Cerebellar cortex (tissue), 1 donor: ENCODE measurements at regions not wholly inside any gene's neighbourhood (a gene's known extent, or its start where the extent isn't known, plus 50 kb on each side); places are given as distances from the start of the nearest gene placed in this dataset.
"Not testable (repeated sequence)": the region's sequence is repeated elsewhere in the genome, so short reads cannot be mapped to it uniquely, and the experiment has no call there.

Experiments used
- DNase-seq: peaks from one replicate; pipeline ENCODE4 v3.0.0-alpha.2; 2015; ENCODE audit warnings: low spot score

- DNase-seq = not testable (repeated sequence)
Measured at GRCh38 chr15:22134941-22135566, 54.7 kb downstream of the OR4M2 start.

- not testable (repeated sequence) for DNase-seq
Measured at GRCh38 chr15:22137572-22137971, 57.2 kb downstream of the OR4M2 start.

GRCh38 chr15:22141106-22141505 is 60.8 kb downstream of the OR4M2 start:
- not testable (repeated sequence) for DNase-seq

GRCh38 chr15:22148109-22148508 is 67.8 kb downstream of the OR4M2 start:
- not testable (repeated sequence) for DNase-seq

DNA sequence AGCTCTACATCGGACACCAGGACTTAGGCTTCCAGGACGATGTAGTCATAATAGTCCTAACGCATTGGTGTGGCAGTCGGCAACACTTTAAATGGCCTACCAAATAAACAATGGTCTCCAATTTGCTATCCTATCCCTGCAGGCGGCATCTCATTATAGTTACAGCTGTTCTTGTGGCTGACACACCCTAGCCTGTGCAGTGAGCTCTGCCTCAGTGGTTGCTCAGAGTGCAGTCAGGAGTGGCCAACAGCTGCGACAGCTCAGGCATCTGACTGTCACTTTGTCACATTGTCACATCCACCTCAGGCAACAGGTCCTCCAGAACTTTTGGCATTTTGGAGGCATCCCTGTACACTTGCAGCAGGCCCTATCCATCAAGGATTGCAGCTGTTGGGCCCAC is 77.9 kb downstream of the OR4M2 start:
- not testable (repeated sequence) for DNase-seq

DNA sequence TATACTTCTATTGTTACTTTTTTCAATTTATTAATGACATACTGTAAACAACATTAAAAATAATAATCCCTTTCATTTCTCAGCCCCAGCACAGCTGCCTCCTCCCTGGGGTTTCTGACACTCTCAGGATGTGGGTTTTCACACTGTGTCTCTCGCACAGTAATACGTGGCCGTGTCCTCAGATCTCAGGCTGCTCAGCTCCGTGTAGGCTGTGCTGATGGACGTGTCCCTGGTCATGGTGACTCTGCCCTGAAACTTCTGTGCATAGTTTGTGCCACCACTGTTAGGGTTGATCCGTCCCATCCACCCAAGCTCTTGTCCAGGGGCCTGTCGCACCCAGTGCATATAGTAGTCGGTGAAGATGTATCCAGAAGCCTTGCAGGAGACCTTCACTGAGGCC is 80.0 kb downstream of the OR4M2 start:
- not testable (repeated sequence) for DNase-seq

- DNase-seq = not testable (repeated sequence)
Measured at GRCh38 chr15:22160741-22161140, 80.4 kb downstream of the OR4M2 start.

GRCh38 chr15:22161398-22161797 is 81.1 kb downstream of the OR4M2 start:
- not testable (repeated sequence) for DNase-seq

DNA sequence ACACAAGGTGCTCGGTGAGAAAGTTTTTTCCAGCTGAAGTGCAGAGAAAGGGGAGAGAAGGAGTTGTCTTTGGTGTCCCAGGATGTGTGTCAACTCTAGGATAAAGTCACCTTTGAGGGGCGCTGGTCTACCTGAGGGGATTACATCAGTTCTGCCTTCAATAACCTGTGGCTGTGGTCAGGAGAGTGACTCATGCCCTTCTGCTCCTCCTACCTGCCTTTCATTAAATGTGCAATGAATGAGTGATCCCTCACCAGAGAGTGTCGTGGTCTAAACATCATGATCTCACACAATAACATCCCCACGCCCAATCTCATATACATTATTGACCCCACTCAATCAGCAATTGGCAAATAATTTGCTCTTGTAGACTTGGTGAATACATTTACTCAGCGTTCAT is 83.4 kb downstream of the OR4M2 start:
- DNase-seq = not testable (repeated sequence)

- DNase-seq = not testable (repeated sequence)
Measured at GRCh38 chr15:22167521-22167920, 87.2 kb downstream of the OR4M2 start.

GRCh38 chr15:22173029-22173998 is 93.0 kb downstream of the OR4M2 start:
- DNase-seq = not testable (repeated sequence)

DNA sequence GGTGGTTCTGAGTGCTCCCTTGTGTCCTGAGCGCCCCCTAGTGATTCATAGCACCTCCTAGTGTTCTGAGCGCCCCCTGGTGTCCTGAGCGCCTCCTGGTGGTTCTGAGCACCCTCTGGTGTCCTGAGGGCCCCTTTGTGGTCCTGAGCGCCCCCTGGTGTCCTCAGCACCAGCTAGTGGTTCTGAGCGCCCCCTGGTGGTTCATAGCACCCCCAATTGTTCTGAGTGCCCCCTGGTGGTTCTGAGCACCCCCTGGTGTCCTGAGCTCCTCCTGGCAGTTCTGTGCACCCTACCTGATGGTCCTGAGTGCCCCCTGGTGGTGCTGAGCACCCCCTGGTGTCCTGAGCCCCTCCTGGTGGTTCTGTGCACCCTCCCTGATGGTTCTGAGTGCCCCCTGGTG is 93.8 kb downstream of the OR4M2 start:
- DNase-seq = not testable (repeated sequence)

GRCh38 chr15:22177965-22178364 is 97.6 kb downstream of the OR4M2 start:
- DNase-seq = not testable (repeated sequence)

- not testable (repeated sequence) for DNase-seq
Measured at GRCh38 chr15:22178438-22178837, 98.1 kb downstream of the OR4M2 start.

DNA sequence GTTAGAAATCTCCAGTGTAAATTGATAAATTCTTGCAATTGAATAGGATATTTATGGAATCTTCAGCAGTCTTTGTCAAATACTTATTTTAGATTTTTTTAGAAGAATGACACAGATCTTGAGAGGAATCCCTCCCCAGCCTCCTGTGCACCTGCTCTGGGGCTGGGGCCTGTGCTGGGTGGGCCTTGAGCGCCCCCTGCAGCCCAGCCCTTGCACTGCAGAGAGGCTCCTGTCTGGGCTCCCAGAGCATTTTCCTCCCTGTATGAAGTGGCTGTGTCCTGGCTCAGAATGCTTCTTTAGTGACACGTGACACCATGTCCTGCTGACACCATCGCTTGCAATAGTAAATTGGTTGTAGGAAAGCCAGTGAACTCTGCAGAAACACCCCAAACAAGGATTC is 98.7 kb downstream of the OR4M2 start:
- DNase-seq = not testable (repeated sequence)

DNA sequence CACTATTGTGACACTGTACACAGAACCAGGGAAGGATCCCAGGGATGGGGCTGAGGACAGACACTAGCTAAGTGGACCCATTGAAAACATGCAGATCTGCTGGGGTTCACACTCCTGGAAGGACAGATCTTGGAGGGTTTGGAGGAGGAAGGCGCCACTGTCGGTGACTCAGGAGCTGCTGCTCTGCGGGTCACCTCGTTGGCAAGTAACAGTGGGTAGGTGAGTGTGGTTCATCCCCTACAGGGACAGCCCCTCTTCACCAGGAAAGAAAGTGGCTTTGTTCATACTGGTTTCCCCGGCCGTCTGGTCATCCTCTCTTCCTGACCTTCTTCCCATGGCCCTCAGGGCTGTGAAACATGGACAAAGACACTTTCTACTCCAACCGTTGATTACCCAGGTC is 100.3 kb downstream of the OR4M2 start:
- DNase-seq = not testable (repeated sequence)

- not testable (repeated sequence) for DNase-seq
Measured at GRCh38 chr15:22184678-22185077, 104.4 kb downstream of the OR4M2 start.

GRCh38 chr15:22186846-22187532 is 106.7 kb downstream of the OR4M2 start:
- DNase-seq = not testable (repeated sequence)

- DNase-seq = not testable (repeated sequence)
Measured at GRCh38 chr15:22191818-22192217, 111.5 kb downstream of the OR4M2 start.

- not testable (repeated sequence) for DNase-seq
Measured at GRCh38 chr15:22194739-22195617, 114.7 kb downstream of the OR4M2 start.

- not testable (repeated sequence) for DNase-seq
Measured at GRCh38 chr15:22196423-22196822, 116.1 kb downstream of the OR4M2 start.
